CD4-positive, alpha-beta T cell (primary cell): ENCODE measurements at regions not wholly inside any gene's neighbourhood (a gene's known extent, or its start where the extent isn't known, plus 50 kb on each side); places are given as distances from the start of the nearest gene placed in this dataset.

Experiments used
- ATAC-seq: fragments of 200-7000 bp; cut with Tn5 transposase; one replicate; pipeline ENCODE4 v1.10.0; 2022; ENCODE audit warnings: mild to moderate bottlenecking; ENCODE audit not compliant: poor library complexity
- CTCF ChIA-PET: fragments of 350-600 bp; sonication (Branson Sonifier 250); formaldehyde crosslinking; loops from one replicate; lab custom pipeline; 2021; ENCODE audit warnings: antibody characterized with exemption, inconsistent platforms; lab: Charles Lee
- POLR2A ChIA-PET: fragments of 350-600 bp; sonication (Branson Sonifier 250); formaldehyde crosslinking; loops from one replicate; lab custom pipeline; 2021; ENCODE audit warnings: antibody characterized with exemption, inconsistent platforms; lab: Charles Lee
- DNase-seq, 14 experiments: peaks; one replicate each; pipeline ENCODE4 v3.0.0-alpha.2; 2013 to 2020; ENCODE audit warnings: mixed read lengths in 2 of 14
- H3K27ac ChIP-seq, 2 donors: one replicate each; pipeline versions ENCODE4 v1.5.1 to v1.7.0; 2013; ENCODE audit warnings: low read length in 2 of 2, low read depth in 1 of 2, mild to moderate bottlenecking in 1 of 2
- H3K27me3 ChIP-seq, 2 experiments: 1 replicate in 1 of 2; 2 replicates in 1 of 2; pipeline versions ENCODE4 v1.6.1 to v1.7.0; 2013; ENCODE audit warnings: low read length in 2 of 2, control low read depth in 1 of 2, mild to moderate bottlenecking in 1 of 2, moderate library complexity in 1 of 2; ENCODE audit not compliant: insufficient read depth in 2 of 2, control insufficient read depth in 1 of 2
- H3K36me3 ChIP-seq: one replicate; pipeline ENCODE4 v1.6.1; 2013; ENCODE audit warnings: low read length, control low read depth; ENCODE audit not compliant: insufficient read depth
- H3K4me1 ChIP-seq: one replicate; pipeline ENCODE4 v1.6.1; 2013; ENCODE audit warnings: low read length, control low read depth; ENCODE audit not compliant: insufficient read depth
- H3K4me3 ChIP-seq: one replicate; pipeline ENCODE4 v1.5.1; 2013; ENCODE audit warnings: mild to moderate bottlenecking, low read length, moderate library complexity
- H3K9me3 ChIP-seq, 2 experiments: 1 replicate in 1 of 2; 2 replicates in 1 of 2; pipeline versions ENCODE4 v1.6.1 to v1.7.0; 2013; ENCODE audit warnings: low read length in 2 of 2, mild to moderate bottlenecking in 2 of 2, control low read depth in 1 of 2, moderate library complexity in 1 of 2; ENCODE audit not compliant: control insufficient read depth in 1 of 2, insufficient read depth in 1 of 2
- H3K27ac Mint-ChIP-seq: one replicate; pipeline ENCODE4 v1.8.0; 2020; ENCODE audit warnings: mixed read lengths
- H3K27me3 Mint-ChIP-seq: one replicate; pipeline ENCODE4 v1.8.0; 2021; ENCODE audit warnings: mixed read lengths
- H3K36me3 Mint-ChIP-seq: one replicate; pipeline ENCODE4 v1.8.0; 2021; ENCODE audit warnings: low read depth, mixed read lengths
- H3K4me1 Mint-ChIP-seq: one replicate; pipeline ENCODE4 v1.8.0; 2021; ENCODE audit warnings: low read depth, mixed read lengths
- H3K4me3 Mint-ChIP-seq: one replicate; pipeline ENCODE4 v1.8.0; 2020; ENCODE audit warnings: mild to moderate bottlenecking, mixed read lengths
- H3K9me3 Mint-ChIP-seq: one replicate; pipeline ENCODE4 v1.8.0; 2020; ENCODE audit warnings: mixed read lengths
- CTCF ChIP-seq: fragments of 200-600 bp; IDR thresholded peaks from one replicate; pipeline ENCODE4 v1.8.0; 2022; ENCODE audit warnings: antibody characterized with exemption, mild to moderate bottlenecking
- intact Hi-C, 2 experiments: fragments of 100-400 bp; cut with DNase I in 1 of 2; cut with micrococcal nuclease in 1 of 2; formaldehyde crosslinking; loops; one replicate each; pipeline versions ENCODE4 v1.15.1 to v1.9.0; 2023 to 2025; cut with DNase I, micrococcal nuclease

GRCh38 chr22:47547239-47547661 lies 784.8 kb downstream of the TBC1D22A start:
- Histone ChIP-seq H3K36me3 (no peaks in the 10 kb centered on the region), H3K9me3 (peaks cover 0 to 12% of the 10 kb centered on the region in 2 experiments), H3K27ac (no peak overlapping the region), H3K27me3 (peaks cover 0 to 2% of the 10 kb centered on the region in 2 experiments), H3K4me3 (no peak overlapping the region), H3K4me1 (no peaks in the 10 kb centered on the region)
- DNase-seq (no peak), ATAC-seq (no peak)
- CTCF ChIA-PET, result no interaction called here
- Mint-ChIP-seq H3K36me3 (no peaks in the 10 kb centered on the region), H3K27ac (no peak overlapping the region), H3K4me1 (no peaks in the 10 kb centered on the region), H3K27me3 (peaks cover 5% of the 10 kb centered on the region), H3K4me3 (no peak overlapping the region), H3K9me3 (no peaks in the 10 kb centered on the region)
- TF ChIP-seq CTCF, result no peak
- POLR2A ChIA-PET, result no interaction called here
- intact Hi-C loops, result no loop called here

GRCh38 chr22:47544696-47545095 lies 782.2 kb downstream of the TBC1D22A start:
- Histone ChIP-seq H3K4me1 (no peaks in the 10 kb centered on the region), H3K27ac (no peak overlapping the region), H3K27me3 (no peaks in the 10 kb centered on the region), H3K4me3 (no peak overlapping the region), H3K9me3 (peaks cover 0 to 18% of the 10 kb centered on the region in 2 experiments), H3K36me3 (no peaks in the 10 kb centered on the region)
- intact Hi-C loops, result no loop called here
- no peak for ATAC-seq
- Mint-ChIP-seq H3K4me3 (no peak overlapping the region), H3K27me3 (peaks cover 5% of the 10 kb centered on the region), H3K36me3 (no peaks in the 10 kb centered on the region), H3K9me3 (no peaks in the 10 kb centered on the region), H3K4me1 (no peaks in the 10 kb centered on the region), H3K27ac (no peak overlapping the region)
- POLR2A ChIA-PET, result no interaction called here
- no peak for TF ChIP-seq CTCF
- CTCF ChIA-PET, result no interaction called here
- no peak for DNase-seq

GRCh38 chr22:47543447-47543846 lies 781.0 kb downstream of the TBC1D22A start:
- no peak overlapping the region for H3K27ac ChIP-seq
- no peak for ATAC-seq
- peaks cover 5% of the 10 kb centered on the region for H3K27me3 Mint-ChIP-seq
- no peak for DNase-seq
- intact Hi-C loops, result no loop called here
- H3K4me1 Mint-ChIP-seq, result no peaks in the 10 kb centered on the region
- no peak overlapping the region for H3K4me3 ChIP-seq
- H3K9me3 ChIP-seq, result peaks cover 0 to 23% of the 10 kb centered on the region in 2 experiments
- no peaks in the 10 kb centered on the region for H3K9me3 Mint-ChIP-seq
- H3K27me3 ChIP-seq, result no peaks in the 10 kb centered on the region
- POLR2A ChIA-PET, result no interaction called here
- no peak for TF ChIP-seq CTCF
- no peaks in the 10 kb centered on the region for H3K4me1 ChIP-seq
- CTCF ChIA-PET, result no interaction called here
- no peak overlapping the region for H3K4me3 Mint-ChIP-seq
- no peaks in the 10 kb centered on the region for H3K36me3 Mint-ChIP-seq
- H3K36me3 ChIP-seq, result no peaks in the 10 kb centered on the region
- H3K27ac Mint-ChIP-seq, result no peak overlapping the region
